SK-N-SH (cell line): ENCODE measurements at regions not wholly inside any gene's neighbourhood (a gene's known extent, or its start where the extent isn't known, plus 50 kb on each side); places are given as distances from the start of the nearest gene placed in this dataset.

Experiments
- CHD2 ChIP-seq: fragments of 150-350 bp; IDR thresholded peaks from 2 replicates; pipeline ENCODE4 v1.6.1; 2018; ENCODE audit warnings: low read length; ENCODE audit not compliant: partially characterized antibody
- ELF1 ChIP-seq: IDR thresholded peaks from 2 replicates; pipeline ENCODE4 v1.4.0; 2012
- EZH2phosphoT487 ChIP-seq: fragments of 200-600 bp; sonication (generic); IDR thresholded peaks from 2 replicates; pipeline ENCODE4 v1.6.1; 2017; ENCODE audit warnings: low read depth, mixed run types, mild to moderate bottlenecking, antibody characterized with exemption, moderate library complexity, borderline replicate concordance
- GABPA ChIP-seq: IDR thresholded peaks from 2 replicates; pipeline ENCODE4 v1.4.0; 2012; ENCODE audit warnings: low read depth, mild to moderate bottlenecking
- MAX ChIP-seq: IDR thresholded peaks from 2 replicates; pipeline ENCODE4 v1.4.0; 2012; ENCODE audit warnings: low read depth
- MXI1 ChIP-seq: IDR thresholded peaks from 2 replicates; pipeline ENCODE4 v1.6.1; 2012; ENCODE audit warnings: mild to moderate bottlenecking, low read depth, low read length, improper control_type of control experiment
- POLR2AphosphoS5 ChIP-seq: IDR thresholded peaks from 2 replicates; pipeline ENCODE4 v1.6.1; 2012; ENCODE audit warnings: low read depth, low read length
- RAD21 ChIP-seq: IDR thresholded peaks from 2 replicates; pipeline ENCODE4 v1.6.1; 2012; ENCODE audit warnings: mild to moderate bottlenecking, low read length
- RFX5 ChIP-seq: IDR thresholded peaks from 2 replicates; pipeline ENCODE4 v1.6.1; 2012; ENCODE audit warnings: mild to moderate bottlenecking, improper control_type of control experiment, low read length
- TCF12 ChIP-seq: IDR thresholded peaks from 2 replicates; pipeline ENCODE4 v1.4.0; 2012
- TF ChIP-seq, protein P1 (sequence below): fragments of 200-600 bp; sonication (generic); IDR thresholded peaks from 2 replicates; pipeline ENCODE4 v1.6.1; 2017; ENCODE audit warnings: antibody characterized with exemption, mild to moderate bottlenecking, moderate library complexity
- TF ChIP-seq, protein P2 (sequence below): IDR thresholded peaks from 2 replicates; pipeline ENCODE4 v1.6.1; 2012; ENCODE audit warnings: mild to moderate bottlenecking, low read depth, low read length, moderate library complexity
- TF ChIP-seq, protein P3 (sequence below): IDR thresholded peaks from 2 replicates; pipeline ENCODE4; 2012
- TF ChIP-seq, protein P4 (sequence below): IDR thresholded peaks from 2 replicates; pipeline ENCODE4 v1.4.0; 2012; ENCODE audit warnings: low read depth, borderline replicate concordance

- TF ChIP-seq, protein P1, sequence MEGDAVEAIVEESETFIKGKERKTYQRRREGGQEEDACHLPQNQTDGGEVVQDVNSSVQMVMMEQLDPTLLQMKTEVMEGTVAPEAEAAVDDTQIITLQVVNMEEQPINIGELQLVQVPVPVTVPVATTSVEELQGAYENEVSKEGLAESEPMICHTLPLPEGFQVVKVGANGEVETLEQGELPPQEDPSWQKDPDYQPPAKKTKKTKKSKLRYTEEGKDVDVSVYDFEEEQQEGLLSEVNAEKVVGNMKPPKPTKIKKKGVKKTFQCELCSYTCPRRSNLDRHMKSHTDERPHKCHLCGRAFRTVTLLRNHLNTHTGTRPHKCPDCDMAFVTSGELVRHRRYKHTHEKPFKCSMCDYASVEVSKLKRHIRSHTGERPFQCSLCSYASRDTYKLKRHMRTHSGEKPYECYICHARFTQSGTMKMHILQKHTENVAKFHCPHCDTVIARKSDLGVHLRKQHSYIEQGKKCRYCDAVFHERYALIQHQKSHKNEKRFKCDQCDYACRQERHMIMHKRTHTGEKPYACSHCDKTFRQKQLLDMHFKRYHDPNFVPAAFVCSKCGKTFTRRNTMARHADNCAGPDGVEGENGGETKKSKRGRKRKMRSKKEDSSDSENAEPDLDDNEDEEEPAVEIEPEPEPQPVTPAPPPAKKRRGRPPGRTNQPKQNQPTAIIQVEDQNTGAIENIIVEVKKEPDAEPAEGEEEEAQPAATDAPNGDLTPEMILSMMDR, result no peak
- TF ChIP-seq, protein P2, sequence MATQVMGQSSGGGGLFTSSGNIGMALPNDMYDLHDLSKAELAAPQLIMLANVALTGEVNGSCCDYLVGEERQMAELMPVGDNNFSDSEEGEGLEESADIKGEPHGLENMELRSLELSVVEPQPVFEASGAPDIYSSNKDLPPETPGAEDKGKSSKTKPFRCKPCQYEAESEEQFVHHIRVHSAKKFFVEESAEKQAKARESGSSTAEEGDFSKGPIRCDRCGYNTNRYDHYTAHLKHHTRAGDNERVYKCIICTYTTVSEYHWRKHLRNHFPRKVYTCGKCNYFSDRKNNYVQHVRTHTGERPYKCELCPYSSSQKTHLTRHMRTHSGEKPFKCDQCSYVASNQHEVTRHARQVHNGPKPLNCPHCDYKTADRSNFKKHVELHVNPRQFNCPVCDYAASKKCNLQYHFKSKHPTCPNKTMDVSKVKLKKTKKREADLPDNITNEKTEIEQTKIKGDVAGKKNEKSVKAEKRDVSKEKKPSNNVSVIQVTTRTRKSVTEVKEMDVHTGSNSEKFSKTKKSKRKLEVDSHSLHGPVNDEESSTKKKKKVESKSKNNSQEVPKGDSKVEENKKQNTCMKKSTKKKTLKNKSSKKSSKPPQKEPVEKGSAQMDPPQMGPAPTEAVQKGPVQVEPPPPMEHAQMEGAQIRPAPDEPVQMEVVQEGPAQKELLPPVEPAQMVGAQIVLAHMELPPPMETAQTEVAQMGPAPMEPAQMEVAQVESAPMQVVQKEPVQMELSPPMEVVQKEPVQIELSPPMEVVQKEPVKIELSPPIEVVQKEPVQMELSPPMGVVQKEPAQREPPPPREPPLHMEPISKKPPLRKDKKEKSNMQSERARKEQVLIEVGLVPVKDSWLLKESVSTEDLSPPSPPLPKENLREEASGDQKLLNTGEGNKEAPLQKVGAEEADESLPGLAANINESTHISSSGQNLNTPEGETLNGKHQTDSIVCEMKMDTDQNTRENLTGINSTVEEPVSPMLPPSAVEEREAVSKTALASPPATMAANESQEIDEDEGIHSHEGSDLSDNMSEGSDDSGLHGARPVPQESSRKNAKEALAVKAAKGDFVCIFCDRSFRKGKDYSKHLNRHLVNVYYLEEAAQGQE, result no peak
- TF ChIP-seq RAD21, result no peak
- no peak for TF ChIP-seq RFX5
- TF ChIP-seq TCF12, result no peak
- no peak for TF ChIP-seq CHD2
- no peak for TF ChIP-seq POLR2AphosphoS5
- no peak for TF ChIP-seq GABPA
- TF ChIP-seq MAX, result no peak
- TF ChIP-seq, protein P3, sequence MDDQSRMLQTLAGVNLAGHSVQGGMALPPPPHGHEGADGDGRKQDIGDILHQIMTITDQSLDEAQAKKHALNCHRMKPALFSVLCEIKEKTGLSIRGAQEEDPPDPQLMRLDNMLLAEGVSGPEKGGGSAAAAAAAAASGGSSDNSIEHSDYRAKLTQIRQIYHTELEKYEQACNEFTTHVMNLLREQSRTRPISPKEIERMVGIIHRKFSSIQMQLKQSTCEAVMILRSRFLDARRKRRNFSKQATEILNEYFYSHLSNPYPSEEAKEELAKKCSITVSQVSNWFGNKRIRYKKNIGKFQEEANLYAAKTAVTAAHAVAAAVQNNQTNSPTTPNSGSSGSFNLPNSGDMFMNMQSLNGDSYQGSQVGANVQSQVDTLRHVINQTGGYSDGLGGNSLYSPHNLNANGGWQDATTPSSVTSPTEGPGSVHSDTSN, result no peak
- no peak for TF ChIP-seq MXI1
- no peak for TF ChIP-seq EZH2phosphoT487
- TF ChIP-seq, protein P4, sequence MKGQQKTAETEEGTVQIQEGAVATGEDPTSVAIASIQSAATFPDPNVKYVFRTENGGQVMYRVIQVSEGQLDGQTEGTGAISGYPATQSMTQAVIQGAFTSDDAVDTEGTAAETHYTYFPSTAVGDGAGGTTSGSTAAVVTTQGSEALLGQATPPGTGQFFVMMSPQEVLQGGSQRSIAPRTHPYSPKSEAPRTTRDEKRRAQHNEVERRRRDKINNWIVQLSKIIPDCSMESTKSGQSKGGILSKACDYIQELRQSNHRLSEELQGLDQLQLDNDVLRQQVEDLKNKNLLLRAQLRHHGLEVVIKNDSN, result no peak
- TF ChIP-seq ELF1, result no peak
These were observed 93.6 kb upstream of the RANBP3L start for GRCh38 chr5:36395260-36395659.
